ENCODE measurements at regions not wholly inside any gene's neighbourhood (a gene's known extent, or its start where the extent isn't known, plus 50 kb on each side); places are given as distances from the start of the nearest gene placed in this dataset.

DNA sequence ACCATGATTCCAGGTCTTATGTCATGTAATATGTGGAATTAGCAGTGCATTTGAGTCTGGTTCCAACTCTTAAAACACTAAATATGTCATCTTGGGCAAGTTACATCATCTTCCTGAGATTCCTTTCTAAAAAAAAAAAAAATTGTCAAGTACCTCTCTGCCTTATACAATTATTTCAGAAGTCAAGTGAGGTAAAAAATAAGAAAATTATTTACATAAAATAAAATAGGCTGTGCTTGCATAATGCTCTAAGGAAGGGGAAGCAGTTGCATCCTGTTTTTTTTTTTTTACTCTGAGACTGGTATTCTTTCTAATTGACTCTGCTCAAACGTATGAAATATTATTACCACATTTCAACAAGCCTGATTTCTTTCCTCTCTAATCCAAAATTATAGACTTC, 55.1 kb upstream of the SEMA3A start:
- TF ChIP-seq POLR2A (IDR thresholded peaks at IDR 0.05) (no peak), CTCF (IDR thresholded peaks at IDR 0.05) (no peak)
